Sigmoid colon (tissue), 6 donors: ENCODE measurements at regions not wholly inside any gene's neighbourhood (a gene's known extent, or its start where the extent isn't known, plus 50 kb on each side); places are given as distances from the start of the nearest gene placed in this dataset.

Experiments
- DNase-seq: peaks from one replicate; pipeline ENCODE4 v3.0.0-alpha.2; 2019
- H3K27ac ChIP-seq, 4 donors: fragments of 200-600 bp; sonication (generic); one replicate each; pipeline ENCODE4 v1.5.1; 2016 to 2019; ENCODE audit warnings: mild to moderate bottlenecking in 1 of 4
- H3K27me3 ChIP-seq, 3 donors: fragments of 200-600 bp; sonication (generic); one replicate each; pipeline ENCODE4 v1.5.1; 2019; ENCODE audit warnings: mild to moderate bottlenecking in 1 of 3
- H3K36me3 ChIP-seq, 4 donors: fragments of 200-600 bp; sonication (generic); one replicate each; pipeline ENCODE4 v1.5.1; 2016 to 2019
- H3K4me1 ChIP-seq, 4 donors: fragments of 200-600 bp; sonication (generic); one replicate each; pipeline ENCODE4 v1.5.1; 2017 to 2019
- H3K4me3 ChIP-seq, 4 donors: fragments of 200-600 bp; sonication (generic); one replicate each; pipeline ENCODE4 v1.5.1; 2017 to 2019; ENCODE audit warnings: mild to moderate bottlenecking in 2 of 4, moderate library complexity in 1 of 4
- H3K9me3 ChIP-seq, 4 donors: fragments of 200-600 bp in 3 of 4; sonication (generic) in 3 of 4; one replicate each; pipeline versions ENCODE4 v1.5.1 to v1.6.1; 2013 to 2019
- EP300 ChIP-seq, 4 donors: sonication (generic); formaldehyde crosslinking; IDR thresholded peaks; one replicate each; pipeline ENCODE4 v1.6.1; 2017; ENCODE audit warnings: antibody characterized with exemption in 4 of 4
- POLR2A ChIP-seq, 2 donors: fragments of 450-650 bp; IDR thresholded peaks; one replicate each; pipeline ENCODE4 v1.6.1; 2016; ENCODE audit warnings: antibody characterized with exemption in 2 of 2, mild to moderate bottlenecking in 2 of 2, moderate library complexity in 2 of 2
- POLR2AphosphoS5 ChIP-seq, 4 donors: sonication (generic); formaldehyde crosslinking; IDR thresholded peaks; one replicate each; pipeline ENCODE4 v1.6.1; 2017; ENCODE audit warnings: antibody characterized with exemption in 4 of 4
- WGBS, 2 donors: extraction: QIAGEN DNeasy Blood & Tissue Kit; methylation state at CpG; one replicate each; pipeline ENCODE4 v1.1.7; 2013; 5-methylcytosine and 5-hydroxymethylcytosine counted together
- intact Hi-C: fragments of 100-400 bp; cut with DNase I; formaldehyde crosslinking; loops from one replicate; pipeline ENCODE4 v1.15.1; 2023
- TF ChIP-seq, protein P1 (sequence below), 4 experiments: fragments of 450-650 bp in 3 of 4; fragments of 200-600 bp in 1 of 4; IDR thresholded peaks; one replicate each; pipeline ENCODE4 v1.5.1; 2016 to 2019; ENCODE audit warnings: antibody characterized with exemption in 4 of 4, mild to moderate bottlenecking in 3 of 4, moderate library complexity in 2 of 4
- donor health status: healthy with polysubstance abuse.
- donor health status: healthy.

DNA sequence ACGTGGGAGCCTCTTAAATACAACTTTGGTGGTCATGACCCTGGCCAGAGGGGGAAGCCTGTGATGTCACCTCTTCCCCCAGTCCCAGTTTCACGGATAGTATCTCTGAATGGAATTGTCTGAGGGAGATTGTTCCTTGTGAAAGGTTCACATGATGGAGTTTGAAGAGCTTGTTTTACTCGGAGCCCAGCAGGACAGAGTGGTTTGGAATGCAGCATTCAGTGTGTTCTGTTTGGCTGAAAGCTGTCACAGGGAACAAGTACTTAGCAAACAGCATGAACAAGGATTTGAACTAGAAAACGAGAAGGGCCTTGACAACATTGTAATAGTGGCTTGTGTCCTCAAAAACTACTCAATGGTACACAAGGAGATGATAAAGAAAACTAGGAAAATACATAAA lies 133.9 kb upstream of the CXorf66 start:
- H3K4me3 ChIP-seq: no peak overlapping the region
- intact Hi-C loops: no loop called here
- H3K27me3 ChIP-seq: no peaks in the 10 kb centered on the region
- H3K9me3 ChIP-seq: no peaks in the 10 kb centered on the region
- DNase-seq: no peak
- no peaks in the 10 kb centered on the region for H3K36me3 ChIP-seq
- WGBS, 2 donors: 18 to 25% methylated on average over 4 of the region's 4 CpGs
- no peaks in the 10 kb centered on the region for H3K4me1 ChIP-seq
- no peak overlapping the region for H3K27ac ChIP-seq
- TF ChIP-seq, protein P1, sequence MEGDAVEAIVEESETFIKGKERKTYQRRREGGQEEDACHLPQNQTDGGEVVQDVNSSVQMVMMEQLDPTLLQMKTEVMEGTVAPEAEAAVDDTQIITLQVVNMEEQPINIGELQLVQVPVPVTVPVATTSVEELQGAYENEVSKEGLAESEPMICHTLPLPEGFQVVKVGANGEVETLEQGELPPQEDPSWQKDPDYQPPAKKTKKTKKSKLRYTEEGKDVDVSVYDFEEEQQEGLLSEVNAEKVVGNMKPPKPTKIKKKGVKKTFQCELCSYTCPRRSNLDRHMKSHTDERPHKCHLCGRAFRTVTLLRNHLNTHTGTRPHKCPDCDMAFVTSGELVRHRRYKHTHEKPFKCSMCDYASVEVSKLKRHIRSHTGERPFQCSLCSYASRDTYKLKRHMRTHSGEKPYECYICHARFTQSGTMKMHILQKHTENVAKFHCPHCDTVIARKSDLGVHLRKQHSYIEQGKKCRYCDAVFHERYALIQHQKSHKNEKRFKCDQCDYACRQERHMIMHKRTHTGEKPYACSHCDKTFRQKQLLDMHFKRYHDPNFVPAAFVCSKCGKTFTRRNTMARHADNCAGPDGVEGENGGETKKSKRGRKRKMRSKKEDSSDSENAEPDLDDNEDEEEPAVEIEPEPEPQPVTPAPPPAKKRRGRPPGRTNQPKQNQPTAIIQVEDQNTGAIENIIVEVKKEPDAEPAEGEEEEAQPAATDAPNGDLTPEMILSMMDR (IDR thresholded peaks at IDR 0.05): no peak
- TF ChIP-seq EP300 (IDR thresholded peaks at IDR 0.05) (no peak), POLR2A (IDR thresholded peaks at IDR 0.05) (no peak), POLR2AphosphoS5 (IDR thresholded peaks at IDR 0.05) (no peak)

DNA sequence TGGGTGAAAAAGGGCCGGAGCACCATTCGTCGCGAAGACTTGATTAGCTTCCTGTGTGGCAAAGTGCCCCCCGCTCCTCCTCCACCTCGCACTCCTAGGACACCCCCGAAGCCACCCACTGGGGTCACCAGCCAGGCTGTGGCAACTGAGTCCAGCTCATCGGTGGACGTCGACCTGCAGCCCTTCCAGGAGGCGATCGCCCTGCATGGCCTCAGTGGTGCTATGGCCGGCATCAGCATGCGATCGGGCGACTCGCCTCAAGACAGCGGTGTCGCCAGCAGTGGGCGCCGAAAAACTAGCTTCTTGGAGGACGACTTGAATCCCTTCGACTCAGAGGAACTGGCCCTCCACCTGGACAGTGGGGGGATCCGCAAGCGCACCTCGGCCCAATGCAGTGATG lies 126.8 kb upstream of the CXorf66 start:
- H3K4me1 ChIP-seq: peaks cover 0 to 6% (median 5%) of the 10 kb centered on the region in 4 donors
- H3K4me3 ChIP-seq: peak overlapping the region in 2 of 4 donors; percentile 46 to 48
- H3K27me3 ChIP-seq: no peaks in the 10 kb centered on the region
- H3K36me3 ChIP-seq: no peaks in the 10 kb centered on the region
- no peaks in the 10 kb centered on the region for H3K9me3 ChIP-seq
- WGBS, 2 donors: 94 to 95% methylated on average over 26 of the region's 26 CpGs
- intact Hi-C loops: no loop called here
- TF ChIP-seq EP300 (IDR thresholded peaks at IDR 0.05) (no peak), POLR2AphosphoS5 (IDR thresholded peaks at IDR 0.05) (no peak), POLR2A (IDR thresholded peaks at IDR 0.05) (no peak)
- TF ChIP-seq, protein P1 (IDR thresholded peaks at IDR 0.05): no peak
- DNase-seq: no peak
- H3K27ac ChIP-seq: no peak overlapping the region

DNA sequence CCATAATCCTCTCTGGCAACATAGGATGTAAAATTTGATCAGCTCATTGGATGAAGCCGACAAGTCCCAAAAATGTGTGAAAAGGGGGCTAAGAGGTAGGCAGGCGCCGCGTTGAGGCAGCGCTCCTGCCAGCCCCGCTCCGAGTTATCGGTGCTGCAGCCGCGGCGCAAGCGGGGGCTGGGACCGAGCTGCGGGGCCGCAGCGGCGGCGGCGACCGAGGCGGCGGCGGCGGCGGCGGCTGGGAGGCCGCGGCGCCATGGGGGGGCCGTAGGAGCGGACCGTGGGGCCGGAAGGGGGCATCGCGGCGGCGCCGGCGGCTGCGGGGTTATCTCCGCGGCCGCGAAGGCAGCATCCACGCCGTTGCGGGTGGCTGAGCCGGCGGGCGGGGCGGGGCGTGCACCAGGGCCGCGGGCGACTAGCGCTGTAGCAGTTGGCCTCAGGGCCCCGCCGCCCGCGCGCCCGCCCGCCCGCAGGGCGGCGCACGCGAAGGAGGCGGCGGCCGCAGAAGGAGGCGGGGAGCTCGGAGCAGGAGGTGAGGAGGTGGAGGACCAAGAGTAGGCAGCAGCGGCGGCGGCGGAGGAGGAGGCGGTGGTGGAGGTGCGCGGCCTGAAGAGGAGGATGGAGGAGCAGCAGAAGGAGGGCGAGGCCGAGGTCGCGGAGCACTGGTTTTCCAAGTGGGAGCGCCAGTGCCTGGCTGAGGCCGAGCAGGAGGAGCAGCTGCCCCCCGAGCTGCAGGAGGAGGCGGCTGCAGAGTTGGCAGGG lies 126.0 kb upstream of the CXorf66 start:
- H3K36me3 ChIP-seq: no peaks in the 10 kb centered on the region
- H3K4me3 ChIP-seq: peak overlapping the region; percentile 18 to 48 (median 43)
- intact Hi-C loops: no loop called here
- H3K9me3 ChIP-seq: no peaks in the 10 kb centered on the region
- peaks cover 0 to 6% (median 5%) of the 10 kb centered on the region in 4 donors for H3K4me1 ChIP-seq
- no peaks in the 10 kb centered on the region for H3K27me3 ChIP-seq
- peak; percentile 60 for DNase-seq
- TF ChIP-seq EP300 (IDR thresholded peaks at IDR 0.05): no peak
- TF ChIP-seq, protein P1 (IDR thresholded peaks at IDR 0.05): no peak
- no peak for TF ChIP-seq POLR2A (IDR thresholded peaks at IDR 0.05)
- no peak for TF ChIP-seq POLR2AphosphoS5 (IDR thresholded peaks at IDR 0.05)
- H3K27ac ChIP-seq: no peak overlapping the region
- WGBS, 2 donors: 1 to 2% methylated on average over 88 of the region's 88 CpGs

DNA sequence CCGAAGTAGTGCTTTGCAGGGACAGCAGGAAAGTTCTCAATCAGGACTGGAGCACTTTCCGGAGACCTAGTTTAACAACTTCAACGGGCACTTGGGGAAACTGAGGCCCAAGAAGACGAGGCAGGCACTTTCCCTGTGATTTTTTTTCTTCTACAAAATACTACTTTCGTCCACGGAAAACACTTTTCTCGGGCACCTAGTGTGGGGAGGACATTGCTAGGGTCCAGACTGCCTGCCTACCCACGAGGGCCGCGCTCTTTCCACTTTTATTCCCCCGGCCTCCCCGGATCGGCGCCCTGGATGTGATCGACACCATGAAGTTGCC lies 125.4 kb upstream of the CXorf66 start:
- Histone ChIP-seq H3K36me3 (no peaks in the 10 kb centered on the region), H3K4me1 (peaks cover 0 to 6% (median 5%) of the 10 kb centered on the region in 4 donors), H3K27ac (no peak overlapping the region), H3K4me3 (peak overlapping the region in 3 of 4 donors; percentile 40 to 48 (median 46)), H3K27me3 (no peaks in the 10 kb centered on the region), H3K9me3 (no peaks in the 10 kb centered on the region)
- WGBS, 2 donors: 7 to 11% methylated on average over 15 of the region's 15 CpGs
- TF ChIP-seq POLR2AphosphoS5 (IDR thresholded peaks at IDR 0.05): no peak
- TF ChIP-seq, protein P1 (IDR thresholded peaks at IDR 0.05): no peak
- TF ChIP-seq EP300 (IDR thresholded peaks at IDR 0.05): no peak
- no peak for TF ChIP-seq POLR2A (IDR thresholded peaks at IDR 0.05)
- no peak for DNase-seq
- intact Hi-C loops: no loop called here

DNA sequence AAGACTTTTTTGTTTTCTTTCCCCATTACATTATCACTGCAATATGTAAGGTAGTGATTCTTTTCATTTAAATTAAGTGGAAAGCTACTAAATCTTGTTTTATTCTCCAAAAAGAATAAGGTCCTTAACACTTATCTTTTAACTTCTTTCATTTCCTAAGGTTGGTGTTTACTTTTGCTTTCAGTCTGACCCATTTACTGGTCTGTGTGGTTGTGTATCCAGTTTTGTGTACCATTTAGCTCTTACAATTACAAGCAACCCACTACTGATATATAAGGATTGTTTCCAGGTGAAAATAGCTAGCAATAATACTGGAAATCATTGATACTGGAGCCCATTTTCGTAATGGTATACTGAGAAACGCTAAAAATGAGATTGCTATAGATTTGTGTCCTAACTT lies 123.1 kb upstream of the CXorf66 start:
- 63 to 82% methylated on average over 2 of the region's 2 CpGs for WGBS, 2 donors
- no peak overlapping the region for H3K27ac ChIP-seq
- H3K27me3 ChIP-seq: no peaks in the 10 kb centered on the region
- no peak for TF ChIP-seq POLR2A (IDR thresholded peaks at IDR 0.05)
- TF ChIP-seq, protein P1 (IDR thresholded peaks at IDR 0.05): no peak
- H3K4me1 ChIP-seq: peaks cover 0 to 6% (median 5%) of the 10 kb centered on the region in 4 donors
- DNase-seq: no peak
- no peaks in the 10 kb centered on the region for H3K9me3 ChIP-seq
- intact Hi-C loops: no loop called here
- no peaks in the 10 kb centered on the region for H3K36me3 ChIP-seq
- no peak overlapping the region for H3K4me3 ChIP-seq
